ENCODE measurements at regions not wholly inside any gene's neighbourhood (a gene's known extent, or its start where the extent isn't known, plus 50 kb on each side); places are given as distances from the start of the nearest gene placed in this dataset.
"Not testable (repeated sequence)": the region's sequence is repeated elsewhere in the genome, so short reads cannot be mapped to it uniquely, and the experiment has no call there.

GRCh38 chr6:835476-836160 lies 142.7 kb upstream of the EXOC2 start:
- no peak overlapping the region for H3K27ac Mint-ChIP-seq
- H3K27me3 ChIP-seq (replicated peaks in 1 of 2; ENCODE audit: control insufficient read depth in 2 of 2, extremely low read depth in 1 of 2, insufficient read depth in 2 of 2, low read length in 1 of 2) = no peaks in the 10 kb centered on the region
- no peak overlapping the region for H3K4me3 ChIP-seq (ENCODE audit: control insufficient read depth in 1 of 2, extremely low read depth in 1 of 2, low read length in 1 of 2)
- peaks cover 2 to 14% (median 11%) of the 10 kb centered on the region in 3 donors for H3K9me3 Mint-ChIP-seq
- H3K9me3 ChIP-seq = no peaks in the 10 kb centered on the region
- H3K36me3 Mint-ChIP-seq = no peaks in the 10 kb centered on the region
- H3K4me3 Mint-ChIP-seq = no peak overlapping the region
- POLR2A ChIA-PET = no interaction called here
- H3K4me1 Mint-ChIP-seq = no peaks in the 10 kb centered on the region
- no peaks in the 10 kb centered on the region for H3K4me1 ChIP-seq (ENCODE audit: control insufficient read depth in 1 of 2, extremely low read depth in 1 of 2, insufficient read depth in 2 of 2, low read length in 2 of 2)
- ATAC-seq (replicated peaks in 1 of 4) = no peak
- H3K36me3 ChIP-seq (ENCODE audit: control insufficient read depth in 2 of 2, extremely low read depth in 1 of 2, insufficient read depth in 1 of 2, low read length in 1 of 2) = no peaks in the 10 kb centered on the region
- H3K27ac ChIP-seq (ENCODE audit: low read length) = no peak overlapping the region
- DNase-seq = no peak
- H3K27me3 Mint-ChIP-seq = peaks cover 12 to 18% of the 10 kb centered on the region in 2 donors
- WGBS (ENCODE audit: insufficient coverage) = 83% methylated on average over 2 of the region's 3 CpGs
- CTCF ChIA-PET = no interaction called here

- POLR2A ChIA-PET = interaction anchor here in 1 of 2 donors (0.6 kb wide), 1 partner anchor 1861 kb away, joined by 4 read pairs; no protein-coding TSS in a partner anchor
- Histone ChIP-seq H3K36me3 (ENCODE audit: control insufficient read depth in 2 of 2, extremely low read depth in 1 of 2, insufficient read depth in 1 of 2, low read length in 1 of 2) (no peaks in the 10 kb centered on the region), H3K27me3 (replicated peaks in 1 of 2; ENCODE audit: control insufficient read depth in 2 of 2, extremely low read depth in 1 of 2, insufficient read depth in 2 of 2, low read length in 1 of 2) (no peaks in the 10 kb centered on the region), H3K4me3 (ENCODE audit: control insufficient read depth in 1 of 2, extremely low read depth in 1 of 2, low read length in 1 of 2) (no peak overlapping the region), H3K9me3 (no peaks in the 10 kb centered on the region), H3K27ac (ENCODE audit: low read length) (no peak overlapping the region), H3K4me1 (ENCODE audit: control insufficient read depth in 1 of 2, extremely low read depth in 1 of 2, insufficient read depth in 2 of 2, low read length in 2 of 2) (no peaks in the 10 kb centered on the region)
- no peaks in the 10 kb centered on the region for H3K4me1 Mint-ChIP-seq
- no peaks in the 10 kb centered on the region for H3K36me3 Mint-ChIP-seq
- H3K9me3 Mint-ChIP-seq = peaks cover 2 to 13% (median 8%) of the 10 kb centered on the region in 3 donors
- DNase-seq = no peak
- ATAC-seq (replicated peaks in 1 of 4) = no peak
- H3K27ac Mint-ChIP-seq = no peak overlapping the region
- no CpG with 5 or more reads among the region's 2 CpGs for WGBS (ENCODE audit: insufficient coverage)
- H3K4me3 Mint-ChIP-seq = no peak overlapping the region
- CTCF ChIA-PET = interaction anchor here in 1 of 2 donors (0.6 kb wide), 1 partner anchor 577 kb away, joined by 3 read pairs; no protein-coding TSS in a partner anchor
- peaks cover 12 to 15% of the 10 kb centered on the region in 2 donors for H3K27me3 Mint-ChIP-seq
Measured at GRCh38 chr6:834866-835265, 141.9 kb upstream of the EXOC2 start.

DNA sequence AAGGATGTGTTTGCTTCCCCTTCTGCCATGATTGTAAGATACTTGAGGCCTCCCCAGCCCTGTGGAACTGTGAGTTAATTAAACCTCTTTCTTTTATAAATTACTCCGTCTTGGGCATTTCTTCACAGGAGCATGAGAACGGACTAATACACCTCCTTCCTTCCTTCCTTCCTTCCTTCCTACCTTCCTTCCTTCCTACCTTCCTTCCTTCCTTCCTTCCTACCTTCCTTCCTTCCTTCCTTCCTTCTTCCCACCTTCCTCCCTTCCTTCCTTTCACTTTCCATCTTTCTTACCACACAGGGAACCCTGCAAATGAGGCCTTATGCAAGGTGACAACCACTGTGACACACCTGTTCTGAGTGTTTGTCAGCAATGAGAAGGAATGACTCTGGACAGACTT lies 141.3 kb upstream of the EXOC2 start:
- no peaks in the 10 kb centered on the region for H3K4me1 ChIP-seq (ENCODE audit: control insufficient read depth in 1 of 2, extremely low read depth in 1 of 2, insufficient read depth in 2 of 2, low read length in 2 of 2)
- no peaks in the 10 kb centered on the region for H3K9me3 ChIP-seq
- H3K36me3 Mint-ChIP-seq = no peaks in the 10 kb centered on the region
- H3K9me3 Mint-ChIP-seq = peaks cover 2 to 13% (median 7%) of the 10 kb centered on the region in 3 donors
- POLR2A ChIA-PET = no interaction called here
- H3K4me1 Mint-ChIP-seq = no peaks in the 10 kb centered on the region
- ATAC-seq (replicated peaks in 1 of 4) (no peak), DNase-seq (no peak)
- H3K36me3 ChIP-seq (ENCODE audit: control insufficient read depth in 2 of 2, extremely low read depth in 1 of 2, insufficient read depth in 1 of 2, low read length in 1 of 2) = no peaks in the 10 kb centered on the region
- CTCF ChIA-PET = no interaction called here
- H3K4me3 Mint-ChIP-seq = no peak overlapping the region
- no peak overlapping the region for H3K4me3 ChIP-seq (ENCODE audit: control insufficient read depth in 1 of 2, extremely low read depth in 1 of 2, low read length in 1 of 2)
- H3K27me3 Mint-ChIP-seq = peaks cover 11 to 21% of the 10 kb centered on the region in 2 donors
- no peak overlapping the region for H3K27ac ChIP-seq (ENCODE audit: low read length)
- WGBS (ENCODE audit: insufficient coverage) = no CpG with 5 or more reads among the region's 2 CpGs
- H3K27ac Mint-ChIP-seq = peak overlapping the region in 1 of 2 donors; percentile 24
- H3K27me3 ChIP-seq (replicated peaks in 1 of 2; ENCODE audit: control insufficient read depth in 2 of 2, extremely low read depth in 1 of 2, insufficient read depth in 2 of 2, low read length in 1 of 2) = no peaks in the 10 kb centered on the region

DNA sequence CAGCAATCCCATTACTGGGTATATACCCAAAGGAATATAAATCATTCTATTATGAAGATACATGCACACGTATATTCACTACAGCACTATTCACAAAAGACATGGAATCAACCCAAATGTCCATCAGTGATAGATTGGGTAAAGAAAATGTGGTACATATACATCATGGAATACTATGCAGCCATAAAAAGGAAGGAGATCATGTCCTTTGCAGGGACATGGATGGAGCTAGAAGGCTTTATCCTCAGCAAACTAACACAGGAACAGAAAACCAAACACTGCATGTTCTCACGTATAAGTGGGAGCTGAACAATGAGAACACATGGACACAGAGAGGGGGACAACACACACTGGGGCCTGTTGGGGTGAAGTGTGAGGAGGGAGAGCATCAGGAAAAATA lies 139.9 kb upstream of the EXOC2 start:
- H3K27ac Mint-ChIP-seq; POLR2A ChIA-PET; H3K36me3 Mint-ChIP-seq; H3K9me3 ChIP-seq; H3K27ac ChIP-seq (ENCODE audit: low read length); H3K4me1 ChIP-seq (ENCODE audit: control insufficient read depth in 1 of 2, extremely low read depth in 1 of 2, insufficient read depth in 2 of 2, low read length in 2 of 2); H3K4me1 Mint-ChIP-seq; H3K27me3 ChIP-seq (replicated peaks in 1 of 2; ENCODE audit: control insufficient read depth in 2 of 2, extremely low read depth in 1 of 2, insufficient read depth in 2 of 2, low read length in 1 of 2); H3K4me3 Mint-ChIP-seq; DNase-seq; ATAC-seq (replicated peaks in 1 of 4); CTCF ChIA-PET; H3K36me3 ChIP-seq (ENCODE audit: control insufficient read depth in 2 of 2, extremely low read depth in 1 of 2, insufficient read depth in 1 of 2, low read length in 1 of 2); H3K4me3 ChIP-seq (ENCODE audit: control insufficient read depth in 1 of 2, extremely low read depth in 1 of 2, low read length in 1 of 2): not testable (repeated sequence)
- peaks cover 2 to 17% (median 10%) of the 10 kb centered on the region in 3 donors for H3K9me3 Mint-ChIP-seq
- H3K27me3 Mint-ChIP-seq = peaks cover 8 to 24% of the 10 kb centered on the region in 2 donors
- WGBS (ENCODE audit: insufficient coverage) = no CpG with 5 or more reads among the region's 2 CpGs

DNA sequence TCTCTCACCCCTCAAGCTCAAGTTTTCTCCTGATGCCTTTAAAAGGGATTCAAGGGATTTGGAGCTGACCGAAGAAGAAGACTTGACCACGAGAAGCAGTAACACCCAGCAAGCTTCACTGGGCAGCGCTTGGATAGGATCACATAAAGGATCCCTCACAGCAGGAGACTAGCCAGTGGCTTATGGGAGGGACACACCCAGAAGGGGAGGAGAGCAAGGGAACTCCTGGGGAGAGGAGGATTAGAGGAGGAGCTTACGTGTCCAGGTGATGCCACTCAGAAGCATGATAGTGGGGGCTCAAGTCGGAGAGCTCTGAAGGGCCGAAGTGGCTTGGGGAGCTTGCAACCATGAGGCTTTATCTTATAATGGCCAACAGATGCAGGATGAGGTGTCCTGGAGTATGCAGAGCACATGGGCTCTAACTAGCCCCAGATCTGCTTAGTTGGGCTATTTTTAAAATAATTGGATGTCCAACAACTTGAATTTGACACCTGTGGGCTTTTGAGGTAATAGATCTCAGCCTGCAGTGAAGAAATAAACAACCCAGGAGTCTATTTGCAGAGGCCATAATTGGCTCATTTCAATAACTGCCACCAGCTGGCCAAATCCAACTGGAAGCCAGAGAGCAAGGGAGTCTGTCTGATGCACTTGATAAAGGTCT lies 137.9 kb upstream of the EXOC2 start:
- POLR2A ChIA-PET = no interaction called here
- Mint-ChIP-seq H3K9me3 (peaks cover 5 to 28% (median 19%) of the 10 kb centered on the region in 3 donors), H3K4me1 (no peaks in the 10 kb centered on the region), H3K36me3 (peaks cover 3% of the 10 kb centered on the region), H3K27ac (no peak overlapping the region), H3K4me3 (no peak overlapping the region), H3K27me3 (peaks cover 18 to 31% of the 10 kb centered on the region in 2 donors)
- CTCF ChIA-PET = no interaction called here
- no peak for ATAC-seq (replicated peaks in 1 of 4)
- 84% methylated on average over 5 of the region's 6 CpGs for WGBS (ENCODE audit: insufficient coverage)
- Histone ChIP-seq H3K9me3 (no peaks in the 10 kb centered on the region), H3K27me3 (replicated peaks in 1 of 2; ENCODE audit: control insufficient read depth in 2 of 2, extremely low read depth in 1 of 2, insufficient read depth in 2 of 2, low read length in 1 of 2) (peaks cover 0 to 5% of the 10 kb centered on the region in 2 experiments), H3K4me3 (ENCODE audit: control insufficient read depth in 1 of 2, extremely low read depth in 1 of 2, low read length in 1 of 2) (no peak overlapping the region), H3K36me3 (ENCODE audit: control insufficient read depth in 2 of 2, extremely low read depth in 1 of 2, insufficient read depth in 1 of 2, low read length in 1 of 2) (no peaks in the 10 kb centered on the region), H3K27ac (ENCODE audit: low read length) (no peak overlapping the region), H3K4me1 (ENCODE audit: control insufficient read depth in 1 of 2, extremely low read depth in 1 of 2, insufficient read depth in 2 of 2, low read length in 2 of 2) (no peaks in the 10 kb centered on the region)
- DNase-seq = no peak

GRCh38 chr6:829656-830055 lies 136.7 kb upstream of the EXOC2 start:
- H3K27me3 Mint-ChIP-seq = peaks cover 19 to 39% of the 10 kb centered on the region in 2 donors
- H3K4me3 ChIP-seq (ENCODE audit: control insufficient read depth in 1 of 2, extremely low read depth in 1 of 2, low read length in 1 of 2) = no peak overlapping the region
- peaks cover 5 to 30% (median 23%) of the 10 kb centered on the region in 3 donors for H3K9me3 Mint-ChIP-seq
- no peak for ATAC-seq (replicated peaks in 1 of 4)
- ChIA-PET POLR2A (no interaction called here), CTCF (no interaction called here)
- peaks cover 3% of the 10 kb centered on the region for H3K36me3 Mint-ChIP-seq
- H3K27ac ChIP-seq (ENCODE audit: low read length) = no peak overlapping the region
- no peaks in the 10 kb centered on the region for H3K4me1 Mint-ChIP-seq
- H3K4me1 ChIP-seq (ENCODE audit: control insufficient read depth in 1 of 2, extremely low read depth in 1 of 2, insufficient read depth in 2 of 2, low read length in 2 of 2) = no peaks in the 10 kb centered on the region
- peaks cover 0 to 5% of the 10 kb centered on the region in 2 experiments for H3K27me3 ChIP-seq (replicated peaks in 1 of 2; ENCODE audit: control insufficient read depth in 2 of 2, extremely low read depth in 1 of 2, insufficient read depth in 2 of 2, low read length in 1 of 2)
- DNase-seq = no peak
- no peak overlapping the region for H3K4me3 Mint-ChIP-seq
- H3K27ac Mint-ChIP-seq = no peak overlapping the region
- no peaks in the 10 kb centered on the region for H3K9me3 ChIP-seq
- H3K36me3 ChIP-seq (ENCODE audit: control insufficient read depth in 2 of 2, extremely low read depth in 1 of 2, insufficient read depth in 1 of 2, low read length in 1 of 2) = no peaks in the 10 kb centered on the region
- 47% methylated on average over 2 of the region's 4 CpGs for WGBS (ENCODE audit: insufficient coverage)
